Endothelial cell of umbilical vein (primary cell): ENCODE measurements at regions not wholly inside any gene's neighbourhood (a gene's known extent, or its start where the extent isn't known, plus 50 kb on each side); places are given as distances from the start of the nearest gene placed in this dataset.
"Not testable (repeated sequence)": the region's sequence is repeated elsewhere in the genome, so short reads cannot be mapped to it uniquely, and the experiment has no call there.

ENCODE experiments used
- CTCF ChIP-seq, 2 donors: IDR thresholded peaks; 1 replicate in 1 of 2; 2 replicates in 1 of 2; pipeline ENCODE4 v1.5.1; 2011; ENCODE audit warnings: low read length in 2 of 2, mild to moderate bottlenecking in 2 of 2, moderate library complexity in 2 of 2, control low read depth in 1 of 2, inconsistent platforms in 1 of 2, low read depth in 1 of 2; ENCODE audit not compliant: insufficient read depth in 1 of 2; ENCODE audit errors: extremely low read depth in 1 of 2
- EZH2 ChIP-seq: IDR thresholded peaks from 2 replicates; pipeline ENCODE4 v1.6.1; 2012; ENCODE audit warnings: borderline replicate concordance, low read depth, mild to moderate bottlenecking, moderate library complexity, low read length, inconsistent platforms; ENCODE audit not compliant: severe bottlenecking
- JUN ChIP-seq: IDR thresholded peaks from 2 replicates; pipeline ENCODE4 v1.6.1; 2011; ENCODE audit warnings: borderline replicate concordance, low read depth; ENCODE audit not compliant: insufficient read length, insufficient read depth
- POLR2A ChIP-seq: IDR thresholded peaks from 2 replicates; pipeline ENCODE4 v1.6.1; 2012; ENCODE audit warnings: low read depth, mild to moderate bottlenecking, control low read depth, low read length
- POLR2AphosphoS5 ChIP-seq: IDR thresholded peaks from 2 replicates; pipeline ENCODE4 v1.6.1; 2012; ENCODE audit warnings: low read depth, mild to moderate bottlenecking, control low read depth, low read length, moderate library complexity; ENCODE audit not compliant: insufficient read depth

- TF ChIP-seq EZH2; POLR2AphosphoS5; POLR2A; CTCF (IDR thresholded peaks at IDR 0.05; ENCODE audit: extremely low read depth in 1 of 2, insufficient read depth in 1 of 2, low read depth in 1 of 2, low read length in 2 of 2); JUN: not testable (repeated sequence)
Measured at GRCh38 chr10:42900346-42900745, 117.8 kb downstream of the BMS1 start.
